HG02938 (cell line): ENCODE measurements at regions not wholly inside any gene's neighbourhood (a gene's known extent, or its start where the extent isn't known, plus 50 kb on each side); places are given as distances from the start of the nearest gene placed in this dataset.
"Not testable (repeated sequence)": the region's sequence is repeated elsewhere in the genome, so short reads cannot be mapped to it uniquely, and the experiment has no call there.

Experiments used
- ATAC-seq: cut with Tn5 transposase; IDR thresholded peaks from one replicate; pipeline ENCODE4 v1.9.1; 2021; ENCODE audit warnings: mild to moderate bottlenecking, moderate library complexity; ENCODE audit not compliant: unreplicated experiment

DNA sequence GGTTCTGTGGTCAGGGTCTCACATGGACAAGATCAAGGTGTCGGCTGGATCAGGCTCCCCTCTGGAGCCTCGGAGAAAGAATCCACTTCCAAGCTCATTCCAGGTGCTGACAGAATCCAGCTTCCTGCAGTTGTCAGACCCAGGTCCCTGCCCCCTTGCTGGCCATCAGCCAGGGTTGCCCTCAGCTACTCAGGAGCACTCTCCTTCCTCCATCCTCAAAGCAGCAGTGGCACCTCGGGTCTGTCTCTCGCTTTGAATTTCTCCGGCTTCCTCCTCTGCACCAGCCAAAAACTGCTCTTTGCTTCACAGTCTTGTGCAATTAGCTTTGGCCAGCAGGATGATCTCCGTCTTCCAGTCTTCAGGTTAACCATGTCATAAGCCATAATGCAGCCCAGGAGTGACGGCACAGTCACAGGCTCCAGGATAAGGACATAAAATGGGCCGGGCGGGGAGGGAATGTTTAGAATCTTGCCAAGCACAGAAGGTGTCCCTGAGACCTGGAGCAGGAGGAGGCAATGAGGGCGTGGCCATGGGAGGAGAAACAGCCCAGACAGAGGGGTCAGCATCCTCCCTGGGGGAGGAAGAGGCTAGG lies 79.4 kb upstream of the SLC25A33 start:
- ATAC-seq, result no peak

DNA sequence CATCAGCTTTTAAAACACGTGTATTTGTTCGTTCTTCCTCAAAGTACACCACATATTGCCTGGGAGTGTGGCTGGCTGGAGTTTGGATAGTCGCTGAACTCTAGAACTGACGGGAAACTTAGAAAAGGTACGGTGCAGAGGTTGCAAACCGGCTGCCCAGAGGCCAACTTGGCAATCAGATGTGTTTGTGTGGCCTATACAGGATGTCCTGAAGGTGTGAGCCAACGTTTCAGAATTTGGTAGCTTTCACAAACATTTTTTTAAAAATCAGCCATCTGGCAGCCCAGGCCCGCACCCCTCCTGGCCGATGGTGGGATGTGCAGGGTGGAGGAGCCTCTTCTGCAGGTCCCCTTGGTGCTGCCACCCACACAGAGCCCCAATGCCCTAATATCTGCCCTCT lies 73.6 kb upstream of the SLC25A33 start:
- ATAC-seq, result no peak

DNA sequence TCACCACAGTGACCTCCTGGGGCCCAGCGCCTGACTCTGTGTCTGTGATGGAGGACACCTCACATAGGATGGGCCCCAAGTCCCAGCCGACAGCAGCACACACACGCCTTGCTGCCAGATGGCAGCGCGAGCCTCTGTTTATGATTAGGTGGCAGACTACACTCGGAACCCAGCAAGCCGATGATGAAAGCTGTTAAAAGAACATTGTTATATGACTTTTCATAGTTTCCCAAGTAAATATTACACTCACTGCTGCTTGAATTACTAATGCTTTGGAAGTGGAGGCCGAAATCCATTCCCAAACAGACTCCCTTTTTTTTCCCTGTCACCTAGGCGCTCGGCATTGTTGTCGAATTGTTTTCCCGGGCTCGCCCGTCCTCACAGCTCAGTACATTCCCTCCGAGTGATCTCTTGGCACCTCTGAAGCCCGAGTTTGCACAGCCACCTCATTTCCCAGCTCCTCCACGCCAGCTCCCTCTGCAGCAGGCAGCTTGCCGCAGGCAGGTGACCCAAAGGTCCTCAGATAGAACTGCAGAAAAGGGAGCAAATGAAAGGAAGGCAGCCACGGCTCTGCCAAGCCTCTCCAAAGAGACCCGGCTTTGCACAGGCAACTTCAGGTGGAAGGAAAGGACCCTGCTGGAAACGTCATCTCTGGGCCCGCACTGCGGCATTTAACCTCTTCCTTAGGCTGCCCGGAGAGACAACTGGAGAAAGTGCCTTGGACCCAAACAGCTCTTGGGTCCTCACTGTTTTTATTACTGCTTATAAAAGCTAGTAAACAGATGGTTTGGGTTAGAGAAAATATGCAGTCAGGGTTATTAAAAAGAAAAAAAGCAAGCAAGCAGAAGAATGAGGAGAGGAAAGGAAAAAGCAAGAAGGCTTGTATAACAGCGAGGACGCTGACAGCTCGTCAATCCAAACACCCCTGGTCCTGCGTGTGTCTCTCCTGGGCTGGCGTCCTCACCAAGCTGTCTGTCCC lies 72.2 kb upstream of the SLC25A33 start:
- ATAC-seq, result no peak

DNA sequence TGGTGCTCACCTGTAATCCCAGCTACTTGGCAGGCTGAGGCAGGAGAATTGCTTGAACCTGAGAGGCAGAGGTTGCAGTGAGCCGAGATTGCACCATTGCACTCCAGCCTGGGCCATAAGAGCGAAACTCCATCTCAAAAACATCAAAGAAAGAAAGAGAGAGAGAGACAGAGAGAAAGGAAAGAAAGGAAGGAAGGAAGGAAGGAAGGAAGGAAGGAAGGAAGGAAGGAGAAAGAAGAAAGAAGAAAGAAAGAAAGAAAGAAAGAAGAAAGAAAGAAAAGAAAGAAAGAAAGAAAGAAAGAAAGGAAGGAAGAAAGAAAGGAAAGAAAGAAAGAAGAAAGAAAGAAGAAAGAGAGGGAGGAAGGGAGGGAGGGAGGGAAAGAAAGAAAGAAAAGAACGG lies 69.4 kb upstream of the SLC25A33 start:
- ATAC-seq, result not testable (repeated sequence)

DNA sequence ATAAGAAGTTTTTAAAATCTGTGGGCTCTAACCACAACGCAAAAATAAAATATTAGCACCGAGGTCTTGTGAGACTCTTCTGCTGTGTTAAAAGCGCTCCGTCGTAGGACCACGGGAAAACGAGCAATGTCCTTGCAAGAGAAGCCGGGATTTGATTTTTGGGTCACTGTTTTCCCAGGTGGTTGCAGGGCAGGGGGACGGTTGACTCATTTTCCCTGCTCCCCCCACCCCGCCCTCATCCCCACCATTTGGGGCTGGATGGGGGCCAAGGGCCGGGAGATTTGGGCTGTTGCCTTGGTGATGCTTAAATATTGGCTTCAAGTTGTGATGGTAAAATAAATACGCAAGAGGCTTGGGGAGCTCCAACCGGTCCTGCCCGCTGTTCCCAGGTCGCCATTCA lies 67.6 kb upstream of the SLC25A33 start:
- ATAC-seq, result no peak

DNA sequence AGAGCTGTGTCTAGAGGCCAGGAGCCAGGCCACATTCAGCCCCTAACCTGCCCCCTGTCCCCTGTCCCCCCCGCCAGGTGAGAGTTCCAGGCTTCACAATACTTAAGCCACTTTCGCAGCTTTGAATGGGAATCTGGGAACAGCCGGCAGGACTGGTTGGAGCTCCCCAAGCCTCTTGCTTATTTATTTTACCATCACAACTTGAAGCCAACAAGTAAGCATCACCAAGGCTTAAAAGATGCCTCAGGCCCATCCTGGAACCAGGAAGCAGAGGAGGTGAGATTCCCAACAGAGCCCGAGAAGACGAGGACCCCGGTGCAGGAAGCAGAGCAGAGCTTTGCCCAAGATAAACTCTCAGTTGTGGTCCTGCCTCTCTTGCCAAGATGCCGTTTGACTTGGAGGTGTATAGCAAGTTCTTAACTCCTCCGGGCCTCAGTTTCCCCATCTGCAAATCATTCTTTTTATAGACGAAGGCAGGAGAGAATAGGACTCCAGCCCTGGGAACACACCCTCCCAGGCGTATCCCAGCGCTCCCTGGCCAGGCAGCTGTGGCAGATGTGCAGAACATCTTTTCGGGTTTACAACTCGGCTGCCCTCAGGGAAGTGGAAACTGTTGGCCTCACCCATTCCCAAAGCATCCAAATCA lies 66.8 kb upstream of the SLC25A33 start:
- ATAC-seq, result no peak

DNA sequence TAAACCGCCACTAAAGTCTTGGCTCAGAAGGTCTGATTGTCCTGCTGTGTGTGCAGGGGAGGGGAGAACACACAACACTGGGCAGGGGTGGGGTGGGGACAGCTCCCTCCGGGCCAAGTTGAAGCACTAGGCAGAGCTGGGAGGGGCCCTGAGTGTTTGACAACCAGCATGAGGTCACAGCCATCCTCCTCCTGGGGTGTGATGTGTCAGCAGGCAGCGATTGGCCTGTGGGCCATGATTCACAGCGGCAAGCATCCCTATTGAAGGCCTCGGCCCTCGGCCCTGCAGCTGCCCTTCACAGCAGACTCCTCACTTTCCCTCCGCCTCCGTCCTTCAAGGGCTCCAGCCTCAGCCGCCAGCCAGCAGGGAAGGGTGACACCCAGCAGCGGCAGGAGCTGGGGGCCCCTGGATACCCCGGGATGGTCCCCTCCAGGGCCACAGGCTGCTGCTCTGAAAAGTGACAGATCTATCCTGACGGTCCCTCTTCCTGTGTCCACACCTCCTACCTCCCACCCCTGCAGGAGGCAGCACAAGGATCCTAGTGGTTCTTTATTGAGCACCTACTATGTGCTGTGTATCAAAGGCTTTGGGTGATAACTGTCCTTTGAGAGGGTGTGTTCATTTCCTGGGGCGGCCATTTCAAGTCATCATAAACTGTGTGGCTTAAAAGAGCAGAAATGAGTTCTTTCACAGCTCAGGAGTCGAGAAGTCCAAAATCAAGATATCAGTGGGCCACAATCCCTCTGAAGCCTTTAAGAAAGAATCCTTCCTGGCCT lies 66.0 kb upstream of the SLC25A33 start:
- ATAC-seq, result no peak

DNA sequence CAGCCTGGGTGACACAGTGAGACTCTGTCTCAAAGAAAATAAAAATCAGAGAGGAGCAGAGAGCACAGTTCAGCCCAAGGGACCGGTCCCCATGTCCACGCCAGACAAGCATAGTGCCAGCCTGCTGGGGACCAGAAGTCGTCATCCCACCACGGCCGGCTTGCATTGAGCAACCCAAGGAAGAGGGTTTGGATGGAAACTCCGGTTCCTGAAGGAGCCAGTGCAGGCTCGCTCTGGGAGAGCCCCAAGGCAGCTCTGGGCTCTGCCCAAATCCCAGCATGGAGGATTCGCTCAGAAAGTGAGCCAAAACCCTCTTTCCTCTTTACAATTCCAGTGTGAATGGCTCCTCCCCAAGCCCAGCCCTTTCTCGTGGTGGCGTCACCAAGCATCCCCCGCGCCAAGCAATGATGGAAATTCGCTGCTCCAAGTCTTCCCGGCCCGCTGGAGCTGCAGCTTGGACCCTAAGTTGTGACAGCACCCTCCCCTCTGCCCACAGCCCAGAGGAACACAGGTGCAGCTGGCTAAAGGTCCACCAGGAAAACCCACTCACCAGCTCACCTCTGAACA lies 64.1 kb upstream of the SLC25A33 start:
- ATAC-seq, result no peak

DNA sequence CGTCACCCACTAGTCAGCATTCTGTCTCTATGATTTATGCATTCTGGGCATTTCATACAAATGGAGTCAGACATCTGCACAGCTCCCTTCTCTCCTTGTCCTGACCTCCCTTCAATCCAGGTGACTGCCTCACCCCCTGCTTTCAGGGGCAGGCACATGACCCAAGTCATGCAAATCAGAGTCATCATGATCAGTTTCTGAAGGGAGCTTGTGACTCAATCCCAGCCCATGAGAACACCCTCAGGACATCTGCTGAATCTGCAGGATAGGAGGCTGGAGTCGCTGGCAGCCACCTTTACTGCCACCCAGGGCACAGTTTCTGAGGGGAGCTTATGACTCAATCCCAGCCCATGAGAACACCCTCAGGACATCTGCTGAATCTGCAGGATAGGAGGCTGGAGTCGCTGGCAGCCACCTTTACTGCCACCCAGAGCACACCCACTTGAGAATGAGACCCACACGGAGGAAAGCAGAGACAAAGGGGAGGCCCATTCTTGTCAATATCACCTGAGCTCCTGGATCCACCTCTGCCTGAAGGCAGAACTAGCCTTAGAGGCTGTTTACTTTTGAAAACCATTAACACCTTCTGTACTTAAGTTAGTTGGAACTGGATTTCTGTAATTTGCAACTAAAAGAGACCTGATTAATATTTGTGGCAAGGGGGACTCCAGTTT lies 62.3 kb upstream of the SLC25A33 start:
- ATAC-seq, result no peak

DNA sequence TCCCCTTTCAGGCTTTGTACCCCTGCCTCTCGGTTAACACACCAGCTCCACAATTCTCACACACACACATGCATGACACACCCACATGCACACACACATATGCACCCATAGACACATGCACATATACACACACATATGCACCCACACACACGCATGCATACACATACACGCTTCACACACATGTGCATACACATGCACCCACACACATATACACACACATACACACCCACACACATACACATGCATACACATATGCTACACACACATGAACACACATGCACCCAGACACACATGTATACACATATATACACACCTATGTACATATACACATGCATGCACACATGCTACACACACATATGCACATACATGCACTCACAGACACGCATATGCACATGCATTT lies 61.7 kb upstream of the SLC25A33 start:
- no peak for ATAC-seq

DNA sequence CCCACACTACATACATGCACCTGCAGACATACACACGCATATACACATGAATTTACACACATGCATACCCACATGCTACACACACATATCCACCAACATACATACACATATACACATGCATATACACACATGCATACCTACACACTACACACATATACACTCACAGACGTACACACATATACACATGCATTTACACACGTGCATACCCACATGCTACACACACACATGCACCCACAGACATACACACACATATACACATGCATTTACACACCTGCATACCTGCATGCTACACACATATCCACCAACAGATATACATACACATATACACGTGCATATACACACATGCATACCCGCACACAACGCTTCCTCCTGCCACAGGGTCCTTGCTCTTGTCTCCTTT lies 61.2 kb upstream of the SLC25A33 start:
- no peak for ATAC-seq

DNA sequence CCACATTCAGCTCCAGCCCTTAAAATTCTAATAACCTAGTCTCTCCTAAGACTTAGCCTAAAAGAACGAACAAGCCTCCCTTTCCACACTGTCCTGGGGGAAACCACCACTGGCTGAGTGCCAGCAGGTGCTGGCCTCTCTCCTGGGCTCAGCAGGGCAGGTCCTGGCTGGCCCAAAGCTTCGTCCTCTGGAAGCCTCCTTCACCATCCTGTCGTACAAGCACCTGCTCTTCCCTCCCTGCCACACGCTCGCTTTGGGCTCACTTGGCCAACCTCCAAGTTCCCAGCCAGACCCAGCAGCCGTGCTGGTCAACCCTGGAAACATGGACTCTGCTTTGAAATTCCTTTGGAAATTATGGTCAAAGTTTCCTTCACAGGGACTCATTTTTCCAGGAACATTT lies 58.2 kb upstream of the SLC25A33 start:
- no peak for ATAC-seq

DNA sequence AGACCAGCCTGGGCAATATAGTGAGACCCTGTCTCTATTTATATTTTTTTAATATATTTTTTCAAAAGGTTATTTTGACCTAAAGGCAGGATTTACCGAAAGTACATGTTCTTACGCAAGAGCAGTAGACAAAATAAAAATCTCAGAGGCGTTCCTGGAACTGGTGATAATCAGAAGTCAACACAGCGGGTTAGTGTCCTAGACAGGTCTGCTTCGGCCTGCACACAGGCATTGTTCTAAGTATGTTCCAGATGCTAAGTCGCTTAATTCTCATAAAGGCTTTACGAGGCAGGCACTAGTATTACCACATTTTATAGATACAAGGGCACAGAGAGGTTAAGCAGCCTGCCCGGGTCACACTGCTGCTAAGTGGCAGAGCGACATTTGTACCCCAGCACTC lies 56.9 kb upstream of the SLC25A33 start:
- ATAC-seq, result no peak

DNA sequence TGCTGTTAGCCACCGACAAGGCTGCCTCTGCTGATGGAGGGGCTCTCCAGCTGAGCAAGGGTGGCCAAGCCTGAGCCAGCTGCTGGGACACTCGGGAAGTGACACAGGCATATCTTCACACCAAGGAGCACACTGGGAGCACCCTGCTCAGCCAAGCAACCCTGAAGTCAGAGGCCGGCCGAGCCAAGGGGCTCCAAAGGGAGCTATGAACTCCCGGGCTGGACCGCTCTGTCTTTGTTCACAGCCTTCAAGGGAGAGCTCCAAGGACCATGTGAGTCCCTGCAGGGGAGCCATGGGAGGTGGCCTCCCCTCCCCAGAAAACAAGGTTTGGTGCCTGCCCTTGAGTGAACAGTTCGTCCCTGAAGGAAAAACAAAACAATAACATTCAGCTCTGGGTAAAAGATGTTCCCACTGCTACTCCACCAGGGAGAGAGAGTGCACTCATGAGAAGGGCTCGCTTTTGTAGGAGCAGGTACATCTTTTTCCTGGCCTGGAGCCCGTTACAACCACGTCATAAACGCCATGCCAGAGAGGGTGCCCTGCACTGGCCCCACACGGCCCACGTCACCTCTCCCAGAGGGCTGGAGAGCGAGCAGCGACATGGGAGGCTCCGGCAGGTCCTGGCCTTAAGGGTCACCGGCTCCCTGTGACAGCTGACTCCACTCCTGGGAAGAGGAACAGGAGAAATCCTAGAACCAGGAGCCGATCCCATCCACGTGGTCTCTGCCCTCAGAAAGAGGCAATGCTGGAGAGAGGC lies 56.3 kb upstream of the SLC25A33 start:
- no peak for ATAC-seq

DNA sequence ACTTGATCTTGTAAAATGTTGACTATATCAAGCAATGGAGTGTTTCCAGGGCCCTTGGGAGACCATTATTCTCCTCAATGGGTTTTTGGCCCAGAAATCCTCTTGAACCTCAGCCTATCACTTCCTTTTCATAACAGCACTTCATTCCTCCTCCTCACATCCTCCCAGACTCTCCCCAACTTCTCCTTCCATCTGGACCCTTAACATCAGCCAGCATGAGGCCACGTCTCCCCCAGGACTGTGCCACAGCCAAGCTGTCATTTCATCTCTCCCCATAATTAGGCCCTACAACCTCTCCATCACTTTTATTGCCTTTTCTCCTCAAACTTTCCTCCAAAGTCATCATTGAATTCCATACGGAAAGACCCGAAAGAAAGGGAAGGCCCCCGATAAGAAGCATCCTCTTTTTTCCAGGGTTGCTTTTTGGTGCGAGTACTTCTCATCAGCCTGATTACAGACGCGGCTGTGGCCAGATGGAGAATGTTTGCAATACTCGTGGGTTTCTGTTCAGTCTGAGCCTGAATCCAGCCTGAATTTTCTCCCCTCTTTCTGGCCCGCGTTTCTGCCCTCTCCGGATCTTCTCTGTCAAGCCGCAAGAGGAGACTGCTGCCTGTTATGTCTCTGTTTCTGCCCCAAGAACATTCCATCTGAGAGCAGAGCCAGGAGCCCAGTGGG lies 52.7 kb upstream of the SLC25A33 start:
- no peak for ATAC-seq
